ENCODE measurements at regions not wholly inside any gene's neighbourhood (a gene's known extent, or its start where the extent isn't known, plus 50 kb on each side); places are given as distances from the start of the nearest gene placed in this dataset.

- no peak overlapping the region for H3K4me3 ChIP-seq (ENCODE audit: low read depth, low read length)
- TF ChIP-seq CTCF (IDR thresholded peaks at IDR 0.05; ENCODE audit: borderline replicate concordance, insufficient read depth, low read depth, low read length) = no peak
Observed at GRCh38 chr6:15811107-15811506, 148.3 kb upstream of the DTNBP1 start.

DNA sequence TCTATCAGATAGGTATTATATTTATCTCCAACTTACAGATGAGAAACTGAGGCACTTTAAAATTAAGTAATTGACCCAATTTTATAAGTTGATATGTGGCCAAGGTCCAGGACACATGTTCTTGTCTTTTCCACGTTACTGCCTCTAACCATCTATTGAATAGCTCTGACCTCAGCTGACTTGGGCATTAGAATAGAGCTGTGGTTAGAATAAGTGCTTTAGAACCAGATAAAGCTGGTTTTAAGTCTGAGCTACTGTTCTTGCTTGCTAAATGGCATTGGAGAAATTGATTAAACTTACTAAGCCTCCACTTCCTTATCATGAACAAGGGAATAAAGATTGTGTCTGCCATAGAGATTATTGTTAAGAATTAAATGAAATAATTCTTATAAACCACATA is 147.8 kb upstream of the DTNBP1 start:
- no peak overlapping the region for H3K4me3 ChIP-seq (ENCODE audit: low read depth, low read length)
- TF ChIP-seq CTCF (IDR thresholded peaks at IDR 0.05; ENCODE audit: borderline replicate concordance, insufficient read depth, low read depth, low read length) = no peak

DNA sequence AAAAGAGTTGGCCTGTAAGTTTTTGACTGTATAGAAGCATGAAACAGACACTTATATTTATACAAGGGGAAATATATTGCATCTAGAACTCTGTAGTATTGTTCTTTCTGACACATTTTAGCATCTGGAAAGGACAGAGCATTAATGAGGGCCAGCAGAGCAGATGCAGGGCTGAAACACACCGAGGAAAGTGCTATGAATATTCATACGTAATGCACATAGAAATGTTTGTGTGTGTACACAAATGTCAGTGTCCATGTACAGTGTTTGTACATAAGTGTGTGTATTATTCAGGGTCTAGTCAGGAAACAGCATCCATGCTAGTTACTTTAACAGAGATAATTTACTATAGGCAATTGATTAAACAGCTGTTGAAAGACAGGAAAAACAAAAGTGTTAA is 146.5 kb upstream of the DTNBP1 start:
- TF ChIP-seq CTCF (IDR thresholded peaks at IDR 0.05; ENCODE audit: borderline replicate concordance, insufficient read depth, low read depth, low read length) = no peak
- H3K4me3 ChIP-seq (ENCODE audit: low read depth, low read length) = no peak overlapping the region

- no peak for TF ChIP-seq CTCF (IDR thresholded peaks at IDR 0.05; ENCODE audit: borderline replicate concordance, insufficient read depth, low read depth, low read length)
- H3K4me3 ChIP-seq (ENCODE audit: low read depth, low read length) = no peak overlapping the region
Observed at GRCh38 chr6:15804164-15805154, 141.6 kb upstream of the DTNBP1 start.

DNA sequence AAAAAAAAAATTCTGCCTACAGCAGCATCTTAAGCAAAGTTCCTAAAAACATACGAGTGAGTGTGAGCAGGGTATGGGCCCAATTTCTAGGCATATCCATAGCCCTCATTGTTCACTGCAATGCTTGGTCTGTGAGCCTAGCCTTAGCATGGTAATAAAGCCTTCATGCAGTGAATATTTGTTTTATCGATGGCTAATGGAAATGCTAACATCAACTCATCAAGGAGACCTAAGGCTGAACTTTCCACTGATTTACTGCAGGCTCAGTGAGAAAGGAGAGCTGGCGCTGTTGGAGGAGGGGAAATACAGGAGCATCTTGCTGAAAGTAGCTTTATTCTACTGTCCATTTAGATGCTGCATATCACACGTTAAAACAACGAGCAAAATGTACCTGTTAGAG is 139.6 kb upstream of the DTNBP1 start:
- TF ChIP-seq CTCF (IDR thresholded peaks at IDR 0.05; ENCODE audit: borderline replicate concordance, insufficient read depth, low read depth, low read length) = no peak
- no peak overlapping the region for H3K4me3 ChIP-seq (ENCODE audit: low read depth, low read length)

DNA sequence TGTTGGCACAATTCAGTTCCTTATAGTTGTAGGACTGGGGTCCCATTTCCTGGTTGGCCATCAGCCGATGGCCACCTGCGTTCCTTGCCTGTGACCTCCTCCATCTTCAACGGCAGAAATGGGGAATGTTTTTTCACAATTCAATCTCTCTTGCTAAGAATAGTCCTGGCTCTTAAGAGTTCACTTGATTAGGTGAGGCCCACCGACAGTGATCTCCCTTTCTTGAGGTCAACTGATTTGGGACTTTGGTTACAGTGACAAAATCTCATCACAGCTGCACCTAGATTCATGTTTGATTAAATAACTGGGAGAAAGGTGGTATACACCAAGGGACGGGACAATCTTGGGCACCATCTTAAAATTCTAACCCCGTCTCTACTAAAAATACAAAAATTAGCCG is 139.1 kb upstream of the DTNBP1 start:
- TF ChIP-seq CTCF (IDR thresholded peaks at IDR 0.05; ENCODE audit: borderline replicate concordance, insufficient read depth, low read depth, low read length) = no peak
- no peak overlapping the region for H3K4me3 ChIP-seq (ENCODE audit: low read depth, low read length)

Data from GM12875 (cell line).